ENCODE measurements at regions not wholly inside any gene's neighbourhood (a gene's known extent, or its start where the extent isn't known, plus 50 kb on each side); places are given as distances from the start of the nearest gene placed in this dataset.
A peak's percentile ranks its signal among the peaks of the same experiment; 100 is the strongest.
"Not testable (repeated sequence)": the region's sequence is repeated elsewhere in the genome, so short reads cannot be mapped to it uniquely, and the experiment has no call there.

GRCh38 chr13:111575276-111575675, 254.8 kb downstream of the TEX29 start:
- no peak for DNase-seq

- DNase-seq, result no peak
Observed at GRCh38 chr13:111575719-111576118, 255.3 kb downstream of the TEX29 start.

DNA sequence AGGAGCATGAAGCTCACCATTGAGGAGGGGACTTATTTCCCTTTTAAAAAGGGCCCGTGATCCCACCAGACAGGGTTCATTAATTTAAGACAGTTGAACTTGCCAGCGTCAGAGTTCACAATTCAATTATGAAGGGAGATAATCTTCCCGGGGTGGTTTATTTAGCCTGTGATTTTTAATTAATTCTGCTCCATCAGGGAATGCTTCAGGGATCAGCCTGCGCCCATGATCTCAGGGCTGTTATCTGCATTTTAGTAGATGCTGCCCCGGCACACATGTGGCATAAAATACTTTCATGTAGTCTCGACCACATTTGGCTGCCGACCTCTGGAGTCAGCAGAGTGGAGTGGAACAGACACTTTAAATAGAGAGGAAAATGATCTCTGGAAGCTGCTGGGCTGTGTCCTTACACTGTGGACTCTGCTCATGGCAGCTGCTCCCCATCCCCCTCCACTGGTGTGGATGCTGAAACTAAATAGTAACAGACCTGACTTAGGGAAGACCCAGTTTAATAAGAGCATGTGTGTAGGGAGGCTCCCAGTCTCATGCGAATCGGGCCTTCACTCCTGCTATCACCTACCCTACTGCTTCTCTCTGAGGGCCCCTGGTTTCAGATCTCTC, 256.9 kb downstream of the TEX29 start:
- no peak for DNase-seq

DNA sequence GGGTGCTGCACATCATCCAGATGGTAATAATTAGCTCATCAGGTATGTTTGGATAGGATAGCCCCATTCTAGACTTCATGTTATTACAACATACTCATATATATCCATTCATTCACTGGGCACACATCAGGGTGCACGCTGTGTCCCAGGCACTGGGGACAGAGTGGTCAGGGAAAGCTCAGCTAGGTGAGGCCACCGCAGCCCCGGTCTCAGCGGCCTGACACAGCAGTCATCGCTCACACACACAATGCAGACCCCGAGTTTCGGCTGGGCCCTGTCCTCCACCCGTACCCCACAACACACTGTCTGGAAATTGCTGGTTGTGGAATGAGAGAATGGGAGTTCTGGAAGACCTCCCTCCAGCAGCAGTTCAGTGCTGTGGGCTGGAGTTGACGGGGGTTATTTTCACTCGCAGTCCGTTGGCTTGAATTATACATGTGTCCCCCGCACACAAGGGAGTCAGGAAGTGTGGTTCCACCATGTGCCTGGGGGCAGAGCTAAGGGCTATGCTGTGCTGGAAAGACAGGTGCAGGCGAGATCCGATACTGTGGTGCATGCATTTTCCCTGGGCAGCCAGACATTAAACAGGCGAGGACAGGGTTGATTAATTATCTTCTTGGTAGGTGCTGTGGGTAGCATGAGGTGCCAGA, 257.6 kb downstream of the TEX29 start:
- DNase-seq, result no peak

DNA sequence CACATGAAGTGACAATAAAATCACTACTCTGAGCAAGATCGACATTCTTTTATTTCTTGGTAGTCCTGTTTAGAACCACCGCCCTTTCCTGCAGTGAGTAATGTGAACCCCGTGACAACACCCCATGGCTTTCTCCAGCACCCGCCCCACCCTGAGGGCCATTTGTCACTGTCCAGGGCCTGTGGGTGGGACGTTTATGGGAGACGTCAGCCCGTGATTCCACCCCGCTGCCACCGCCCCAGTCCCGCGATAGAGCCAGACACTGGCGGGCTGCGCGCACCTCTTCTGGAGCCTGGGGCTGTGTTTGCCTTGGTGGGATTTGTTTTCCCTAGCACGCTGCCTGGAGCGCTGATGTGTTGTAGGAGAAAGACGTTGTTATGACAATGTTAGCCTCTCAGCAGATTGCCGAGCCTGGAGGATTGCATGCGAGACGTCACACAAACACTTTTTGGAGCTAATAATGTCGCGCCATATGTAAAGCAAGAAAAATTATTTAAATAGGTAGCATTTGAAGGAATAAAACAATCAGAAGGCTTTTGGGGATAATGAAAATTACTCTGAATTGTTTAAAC, 263.7 kb downstream of the TEX29 start:
- peak in 1 of 58 donors; percentile 15 for DNase-seq

DNA sequence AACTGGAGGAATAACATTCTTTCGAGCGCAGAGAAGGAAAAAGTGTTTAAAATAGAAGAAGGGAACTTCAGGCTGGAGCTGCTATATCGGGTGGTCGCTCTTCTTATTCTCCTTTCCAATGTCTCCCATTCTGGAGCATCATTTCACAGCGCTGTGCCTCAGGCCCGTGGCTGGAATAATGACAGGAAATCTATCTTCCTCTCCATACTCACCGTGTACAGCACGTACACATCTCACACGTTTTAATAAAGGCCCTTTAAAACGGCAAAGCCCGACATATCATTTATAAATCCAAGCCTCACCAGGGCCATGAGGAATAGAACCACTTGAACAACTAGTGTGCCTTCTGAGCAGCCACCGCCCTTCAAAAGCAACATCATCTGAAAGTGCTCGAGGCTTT, 264.4 kb downstream of the TEX29 start:
- no peak for DNase-seq

DNA sequence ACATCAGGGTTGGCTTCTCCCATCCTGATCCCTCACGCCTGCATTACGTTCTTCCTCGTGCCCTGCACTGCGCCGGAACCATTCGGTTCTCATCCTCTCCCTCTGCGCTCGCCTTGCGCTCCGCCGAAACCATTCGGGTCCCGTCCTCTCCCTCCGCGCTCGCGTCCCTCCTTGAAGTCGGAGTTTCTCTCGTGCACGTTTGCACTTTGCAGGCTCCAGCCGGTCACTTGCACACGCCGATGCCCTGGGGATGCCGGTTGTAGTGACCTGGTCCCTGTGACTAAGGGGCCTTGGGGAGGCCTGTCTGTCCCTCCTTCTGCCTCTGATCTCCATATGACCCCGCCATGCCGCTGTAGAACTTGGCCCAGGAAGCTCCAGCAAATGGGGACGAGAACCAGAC, 265.8 kb downstream of the TEX29 start:
- no peak for DNase-seq

DNA sequence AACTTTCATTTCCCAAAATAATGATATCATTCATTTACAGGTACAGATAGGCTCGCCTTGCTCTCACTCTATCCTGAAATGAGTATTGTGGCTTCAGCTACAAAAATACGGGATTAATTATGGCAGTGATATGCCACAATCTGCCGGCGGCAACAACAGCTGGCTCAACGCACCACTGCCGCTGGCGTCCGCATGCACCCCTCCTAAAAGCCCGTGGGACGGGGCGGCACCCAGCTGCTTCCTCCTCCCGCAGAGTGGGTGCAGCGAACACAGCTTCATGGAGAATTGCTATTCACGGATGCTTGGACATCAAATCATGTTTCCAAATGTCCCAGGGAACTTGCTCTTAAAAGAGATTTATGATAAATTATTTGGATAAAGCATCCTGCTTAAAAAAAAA, 266.8 kb downstream of the TEX29 start:
- no peak for DNase-seq

DNA sequence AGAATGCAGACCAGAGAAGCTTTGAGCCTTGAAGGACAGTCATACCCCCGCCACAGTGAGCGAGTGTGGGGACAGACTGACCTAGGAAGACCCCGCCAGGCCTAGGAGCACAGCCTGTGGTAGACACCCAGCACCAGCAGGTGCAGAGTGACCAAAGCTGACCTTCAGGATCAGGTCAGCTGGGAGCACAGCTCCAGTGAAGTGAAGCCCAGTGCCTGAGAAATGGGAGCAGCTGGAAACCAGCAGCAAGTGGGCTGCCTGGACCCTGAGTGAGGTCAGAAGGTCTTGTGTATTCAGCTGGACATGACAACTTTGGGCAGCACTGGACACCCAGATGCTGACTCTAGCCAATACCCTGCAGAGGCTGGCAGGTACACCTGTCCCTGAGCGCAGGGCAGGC, 268.9 kb downstream of the TEX29 start:
- no peak for DNase-seq

GRCh38 chr13:111589992-111590391, 269.6 kb downstream of the TEX29 start:
- no peak for DNase-seq

DNA sequence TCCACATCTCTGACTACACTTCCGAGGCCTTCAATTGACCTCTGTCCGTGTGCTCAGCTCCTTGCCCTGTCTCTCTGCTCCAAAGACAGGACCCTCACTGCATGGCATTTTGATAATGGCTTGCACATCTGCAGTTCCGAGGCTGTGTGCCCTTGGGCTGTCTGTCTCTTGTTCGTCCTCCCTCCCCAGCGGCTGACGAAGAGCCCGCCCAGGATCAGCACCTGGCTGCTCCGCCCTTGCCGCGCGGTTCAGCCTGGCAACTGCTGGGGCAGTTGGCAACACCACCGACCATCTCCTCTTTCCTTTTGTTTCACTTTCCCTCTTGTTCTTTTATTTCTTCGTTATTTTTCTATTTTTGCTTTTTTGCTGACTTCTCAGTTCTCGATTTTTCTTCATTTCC, 270.4 kb downstream of the TEX29 start:
- DNase-seq, result no peak

DNA sequence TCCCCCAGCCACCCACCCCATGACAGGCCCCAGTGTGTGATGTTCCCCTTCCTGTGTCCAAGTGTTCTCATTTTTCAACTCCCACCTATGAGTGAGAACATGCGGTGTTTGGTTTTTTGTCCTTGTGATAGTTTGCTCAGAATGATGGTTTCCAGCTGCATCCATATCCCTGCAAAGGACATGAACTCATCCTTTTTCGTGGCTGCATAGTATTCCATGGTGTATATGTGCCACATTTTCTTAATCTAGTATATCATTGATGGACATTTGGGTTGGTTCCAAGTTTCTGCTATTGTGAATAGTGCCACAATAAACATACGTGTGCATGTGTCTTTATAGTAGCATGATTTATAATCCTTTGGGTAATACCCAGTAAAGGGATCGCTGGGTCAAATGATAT, 273.0 kb downstream of the TEX29 start:
- not testable (repeated sequence) for DNase-seq

GRCh38 chr13:111594606-111595005, 274.2 kb downstream of the TEX29 start:
- no peak for DNase-seq

GRCh38 chr13:111595276-111595675, 274.8 kb downstream of the TEX29 start:
- DNase-seq, result no peak

DNA sequence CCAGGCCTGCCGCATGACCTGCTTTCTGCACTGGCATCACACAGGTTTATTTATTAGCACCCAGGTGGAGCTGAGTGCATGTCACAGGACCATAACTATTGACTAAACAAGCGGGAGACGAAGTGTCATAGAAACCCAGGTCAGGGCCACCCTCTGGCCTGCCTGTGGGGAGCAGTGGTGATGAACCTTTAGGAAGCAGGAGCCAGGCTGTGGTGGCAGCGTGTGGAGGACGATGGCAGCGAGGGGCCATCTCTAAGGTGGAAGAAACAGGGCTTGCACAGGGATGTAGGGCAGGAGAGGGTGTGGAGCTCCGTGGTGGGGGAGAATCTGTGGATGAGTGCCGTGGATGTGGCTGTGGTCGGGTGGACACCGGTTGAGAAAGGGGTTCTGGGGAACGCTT, 275.3 kb downstream of the TEX29 start:
- DNase-seq, result no peak

DNA sequence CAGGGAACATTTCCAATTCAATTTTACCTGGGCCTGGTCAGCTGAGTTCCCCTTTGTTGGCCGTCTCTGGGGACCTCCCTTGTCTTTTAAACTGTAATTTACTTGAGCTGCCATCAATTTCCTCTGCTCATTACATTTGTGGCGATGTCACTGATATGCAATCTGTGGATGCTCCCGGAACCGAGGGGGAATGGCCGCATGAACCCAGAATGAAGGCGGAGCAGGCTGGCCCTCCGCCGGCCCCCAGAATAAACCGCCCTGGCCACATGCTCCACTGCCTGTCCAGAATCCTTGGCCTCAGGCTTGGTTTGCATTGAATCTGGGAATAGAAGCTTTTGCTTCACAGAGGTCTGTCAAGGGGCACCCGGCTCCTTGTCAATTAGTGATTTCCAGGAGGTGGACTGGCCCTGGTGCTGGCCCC, 276.8 kb downstream of the TEX29 start:
- no peak for DNase-seq

- DNase-seq, result no peak
Observed at GRCh38 chr13:111597618-111598017, 277.2 kb downstream of the TEX29 start.

- no peak for DNase-seq
Observed at GRCh38 chr13:111598747-111599146, 278.3 kb downstream of the TEX29 start.

GRCh38 chr13:111599791-111600190, 279.3 kb downstream of the TEX29 start:
- DNase-seq, result no peak

DNA sequence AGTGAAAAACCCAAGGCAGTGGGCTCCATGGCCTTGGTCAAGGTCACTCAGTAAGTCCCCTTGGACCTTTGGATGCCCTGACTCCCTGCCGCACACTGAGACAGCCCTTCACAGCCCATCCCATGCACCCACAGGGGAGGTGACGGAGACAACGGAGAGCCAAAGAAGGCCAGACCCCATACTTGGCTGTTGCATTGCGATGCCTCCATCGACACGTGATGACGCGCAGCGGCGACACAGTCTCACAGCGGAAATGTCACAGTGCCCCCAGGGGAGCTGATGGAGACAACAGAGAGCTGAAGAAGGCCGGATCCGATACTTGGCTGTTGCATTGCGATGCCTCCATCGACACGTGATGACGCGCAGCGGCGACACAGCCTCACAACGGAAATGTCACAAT, 282.4 kb downstream of the TEX29 start:
- DNase-seq, result no peak

DNA sequence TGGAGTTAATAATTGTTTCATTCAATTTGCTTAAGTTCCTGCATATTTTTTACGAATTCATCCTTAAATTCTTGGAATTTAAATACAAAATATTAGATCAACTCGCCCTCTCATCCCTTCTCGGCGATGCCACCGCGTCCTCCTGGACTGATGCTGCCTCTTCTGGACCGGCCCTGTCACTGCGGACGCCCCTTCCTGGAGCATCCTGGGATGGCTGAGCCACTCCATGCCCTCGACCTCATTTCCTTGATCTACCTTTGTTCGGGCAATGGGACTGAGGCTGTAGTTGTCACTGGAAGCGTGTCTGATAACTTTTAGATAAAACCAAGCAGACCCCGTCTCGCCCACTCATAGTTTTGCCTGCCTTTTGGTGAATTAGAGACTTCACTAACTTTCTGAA, 283.7 kb downstream of the TEX29 start:
- DNase-seq, result no peak

DNA sequence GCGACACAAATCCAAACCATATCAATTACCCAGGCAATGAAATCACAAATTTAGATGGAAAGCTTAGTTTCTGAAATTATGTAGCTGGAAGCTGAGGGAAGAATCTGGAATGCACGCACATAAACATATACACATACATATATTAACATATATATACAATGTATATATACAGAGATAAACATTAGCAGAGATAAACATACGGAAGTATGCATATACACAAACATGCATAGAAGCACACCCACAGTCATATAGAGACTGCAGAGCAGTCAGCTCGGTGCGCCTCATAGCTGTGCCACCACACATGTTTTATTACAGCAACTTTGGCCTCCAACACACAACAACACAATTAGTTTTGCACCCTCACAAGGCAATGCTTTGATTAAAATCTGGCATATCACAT, 288.1 kb downstream of the TEX29 start:
- no peak for DNase-seq

GRCh38 chr13:111609631-111610030, 289.2 kb downstream of the TEX29 start:
- no peak for DNase-seq
